H1 (cell line): ENCODE measurements at regions not wholly inside any gene's neighbourhood (a gene's known extent, or its start where the extent isn't known, plus 50 kb on each side); places are given as distances from the start of the nearest gene placed in this dataset.

Source experiments
- ATF2 ChIP-seq: IDR thresholded peaks from 2 replicates; pipeline ENCODE4 v1.6.1; 2012; ENCODE audit warnings: low read length, inconsistent platforms
- CTCF ChIP-seq, 3 experiments: IDR thresholded peaks; 1 replicate in 2 of 3; 2 replicates in 1 of 3; pipeline versions ENCODE4 v1.5.1 to v1.6.1; 2011; ENCODE audit warnings: low read length in 3 of 3, mild to moderate bottlenecking in 3 of 3, inconsistent platforms in 2 of 3, low read depth in 1 of 3, moderate library complexity in 1 of 3; ENCODE audit not compliant: insufficient read depth in 1 of 3; ENCODE audit errors: control extremely low read depth in 1 of 3
- EP300 ChIP-seq, 2 experiments: IDR thresholded peaks; 1 replicate in 1 of 2; 2 replicates in 1 of 2; pipeline ENCODE4 v1.6.1; 2011 to 2012; ENCODE audit warnings: low read depth in 2 of 2, low read length in 2 of 2, mild to moderate bottlenecking in 2 of 2, borderline replicate concordance in 1 of 2, inconsistent platforms in 1 of 2, moderate library complexity in 1 of 2
- EZH2 ChIP-seq: fragments of 200-600 bp; sonication (generic); IDR thresholded peaks from 2 replicates; pipeline ENCODE4 v1.7.1; 2012; ENCODE audit warnings: low read depth, mild to moderate bottlenecking, moderate library complexity, low read length, inconsistent platforms; ENCODE audit not compliant: severe bottlenecking
- GABPA ChIP-seq: IDR thresholded peaks from 2 replicates; pipeline ENCODE4 v1.6.1; 2011; ENCODE audit warnings: mild to moderate bottlenecking, low read length, moderate library complexity, borderline replicate concordance; ENCODE audit not compliant: insufficient read depth
- JUND ChIP-seq: IDR thresholded peaks from 2 replicates; pipeline ENCODE4 v1.6.1; 2011; ENCODE audit warnings: mild to moderate bottlenecking, improper control_type of control experiment, low read length
- POLR2A ChIP-seq, 2 experiments: IDR thresholded peaks; 1 replicate in 1 of 2; 2 replicates in 1 of 2; pipeline ENCODE4 v1.6.1; 2011; ENCODE audit warnings: low read depth in 2 of 2, low read length in 2 of 2, mild to moderate bottlenecking in 2 of 2; ENCODE audit errors: control extremely low read depth in 1 of 2
- POLR2AphosphoS5 ChIP-seq: IDR thresholded peaks from 2 replicates; pipeline ENCODE4 v1.6.1; 2011; ENCODE audit warnings: low read depth, low read length
- SIN3A ChIP-seq, 2 experiments: IDR thresholded peaks in 1 of 2; conservative IDR thresholded peaks in 1 of 2; 2 replicates each; pipeline ENCODE4 v1.6.1; 2011 to 2012; ENCODE audit warnings: low read length in 2 of 2, improper control_type of control experiment in 1 of 2, low read depth in 1 of 2, mild to moderate bottlenecking in 1 of 2
- SP1 ChIP-seq: IDR thresholded peaks from 2 replicates; pipeline ENCODE4 v1.6.1; 2011; ENCODE audit warnings: low read depth, low read length
- SRF ChIP-seq: IDR thresholded peaks from 2 replicates; pipeline ENCODE4 v1.6.1; 2011; ENCODE audit warnings: mild to moderate bottlenecking, low read depth, low read length, moderate library complexity
- TBP ChIP-seq: IDR thresholded peaks from 2 replicates; pipeline ENCODE4 v1.6.1; 2011; ENCODE audit warnings: low read depth, low read length, improper control_type of control experiment
- TEAD4 ChIP-seq: IDR thresholded peaks from 2 replicates; pipeline ENCODE4 v1.6.1; 2012; ENCODE audit warnings: low read depth, low read length, inconsistent platforms, mixed read lengths

- TF ChIP-seq GABPA = no peak
- TF ChIP-seq CTCF (IDR thresholded peaks at IDR 0.05; ENCODE audit: control extremely low read depth in 1 of 3, insufficient read depth in 1 of 3, low read depth in 1 of 3, low read length in 3 of 3) = no peak
- no peak for TF ChIP-seq SP1
- TF ChIP-seq SIN3A (conservative IDR thresholded peaks at IDR 0.05 in 1 of 2, IDR thresholded peaks at IDR 0.05 in 1 of 2; ENCODE audit: low read depth in 1 of 2, low read length in 2 of 2) = no peak
- TF ChIP-seq TEAD4 = no peak
- TF ChIP-seq EZH2 = no peak
- no peak for TF ChIP-seq EP300 (IDR thresholded peaks at IDR 0.05; ENCODE audit: borderline replicate concordance in 1 of 2, low read depth in 2 of 2, low read length in 2 of 2)
- TF ChIP-seq POLR2A (IDR thresholded peaks at IDR 0.05; ENCODE audit: control extremely low read depth in 1 of 2, low read depth in 2 of 2, low read length in 2 of 2) = no peak
- no peak for TF ChIP-seq JUND
- no peak for TF ChIP-seq SRF
- no peak for TF ChIP-seq POLR2AphosphoS5
- no peak for TF ChIP-seq TBP
- no peak for TF ChIP-seq ATF2
These were observed 197.8 kb upstream of the SIX2 start for GRCh38 chr2:45207101-45207500.
